ENCODE measurements at regions not wholly inside any gene's neighbourhood (a gene's known extent, or its start where the extent isn't known, plus 50 kb on each side); places are given as distances from the start of the nearest gene placed in this dataset.

- TF ChIP-seq, protein P1, sequence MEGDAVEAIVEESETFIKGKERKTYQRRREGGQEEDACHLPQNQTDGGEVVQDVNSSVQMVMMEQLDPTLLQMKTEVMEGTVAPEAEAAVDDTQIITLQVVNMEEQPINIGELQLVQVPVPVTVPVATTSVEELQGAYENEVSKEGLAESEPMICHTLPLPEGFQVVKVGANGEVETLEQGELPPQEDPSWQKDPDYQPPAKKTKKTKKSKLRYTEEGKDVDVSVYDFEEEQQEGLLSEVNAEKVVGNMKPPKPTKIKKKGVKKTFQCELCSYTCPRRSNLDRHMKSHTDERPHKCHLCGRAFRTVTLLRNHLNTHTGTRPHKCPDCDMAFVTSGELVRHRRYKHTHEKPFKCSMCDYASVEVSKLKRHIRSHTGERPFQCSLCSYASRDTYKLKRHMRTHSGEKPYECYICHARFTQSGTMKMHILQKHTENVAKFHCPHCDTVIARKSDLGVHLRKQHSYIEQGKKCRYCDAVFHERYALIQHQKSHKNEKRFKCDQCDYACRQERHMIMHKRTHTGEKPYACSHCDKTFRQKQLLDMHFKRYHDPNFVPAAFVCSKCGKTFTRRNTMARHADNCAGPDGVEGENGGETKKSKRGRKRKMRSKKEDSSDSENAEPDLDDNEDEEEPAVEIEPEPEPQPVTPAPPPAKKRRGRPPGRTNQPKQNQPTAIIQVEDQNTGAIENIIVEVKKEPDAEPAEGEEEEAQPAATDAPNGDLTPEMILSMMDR (IDR thresholded peaks at IDR 0.05; ENCODE audit: insufficient read depth, low read length): no peak
- TF ChIP-seq POLR2AphosphoS5 (IDR thresholded peaks at IDR 0.05; ENCODE audit: low read depth): no peak
- TF ChIP-seq GABPA (IDR thresholded peaks at IDR 0.05; ENCODE audit: low read depth): no peak
- TF ChIP-seq, protein P2, sequence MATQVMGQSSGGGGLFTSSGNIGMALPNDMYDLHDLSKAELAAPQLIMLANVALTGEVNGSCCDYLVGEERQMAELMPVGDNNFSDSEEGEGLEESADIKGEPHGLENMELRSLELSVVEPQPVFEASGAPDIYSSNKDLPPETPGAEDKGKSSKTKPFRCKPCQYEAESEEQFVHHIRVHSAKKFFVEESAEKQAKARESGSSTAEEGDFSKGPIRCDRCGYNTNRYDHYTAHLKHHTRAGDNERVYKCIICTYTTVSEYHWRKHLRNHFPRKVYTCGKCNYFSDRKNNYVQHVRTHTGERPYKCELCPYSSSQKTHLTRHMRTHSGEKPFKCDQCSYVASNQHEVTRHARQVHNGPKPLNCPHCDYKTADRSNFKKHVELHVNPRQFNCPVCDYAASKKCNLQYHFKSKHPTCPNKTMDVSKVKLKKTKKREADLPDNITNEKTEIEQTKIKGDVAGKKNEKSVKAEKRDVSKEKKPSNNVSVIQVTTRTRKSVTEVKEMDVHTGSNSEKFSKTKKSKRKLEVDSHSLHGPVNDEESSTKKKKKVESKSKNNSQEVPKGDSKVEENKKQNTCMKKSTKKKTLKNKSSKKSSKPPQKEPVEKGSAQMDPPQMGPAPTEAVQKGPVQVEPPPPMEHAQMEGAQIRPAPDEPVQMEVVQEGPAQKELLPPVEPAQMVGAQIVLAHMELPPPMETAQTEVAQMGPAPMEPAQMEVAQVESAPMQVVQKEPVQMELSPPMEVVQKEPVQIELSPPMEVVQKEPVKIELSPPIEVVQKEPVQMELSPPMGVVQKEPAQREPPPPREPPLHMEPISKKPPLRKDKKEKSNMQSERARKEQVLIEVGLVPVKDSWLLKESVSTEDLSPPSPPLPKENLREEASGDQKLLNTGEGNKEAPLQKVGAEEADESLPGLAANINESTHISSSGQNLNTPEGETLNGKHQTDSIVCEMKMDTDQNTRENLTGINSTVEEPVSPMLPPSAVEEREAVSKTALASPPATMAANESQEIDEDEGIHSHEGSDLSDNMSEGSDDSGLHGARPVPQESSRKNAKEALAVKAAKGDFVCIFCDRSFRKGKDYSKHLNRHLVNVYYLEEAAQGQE (IDR thresholded peaks at IDR 0.05; ENCODE audit: insufficient replicate concordance, low read depth): no peak
Observed at GRCh38 chr10:9147475-9147874, 1093.0 kb downstream of the GATA3 start.

Measured in HL-60 (cell line).